ENCODE measurements at regions not wholly inside any gene's neighbourhood (a gene's known extent, or its start where the extent isn't known, plus 50 kb on each side); places are given as distances from the start of the nearest gene placed in this dataset.

DNA sequence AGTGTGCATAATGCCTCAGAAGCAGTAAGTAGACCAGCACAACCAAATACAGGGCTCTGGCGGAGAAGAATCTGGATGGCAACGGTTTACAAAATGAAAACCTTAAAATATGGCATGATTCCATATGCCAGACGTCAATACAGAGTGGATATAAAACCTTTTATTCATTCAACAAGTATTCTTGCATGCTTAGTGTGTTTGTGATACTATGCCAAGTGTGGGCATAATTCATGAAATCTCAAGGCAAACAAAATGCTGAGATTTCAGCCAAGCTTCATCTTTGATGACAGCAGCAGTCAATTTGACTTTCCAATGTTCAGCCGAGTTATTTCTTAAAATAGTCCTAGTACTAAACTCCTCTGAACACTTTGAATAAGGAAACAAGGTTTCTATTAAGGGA lies 119.4 kb downstream of the CD24 start:
- peaks cover 29 to 35% of the 10 kb centered on the region in 2 experiments for H3K9me3 Mint-ChIP-seq
- no peak overlapping the region for H3K9ac ChIP-seq (ENCODE audit: extremely low read depth, insufficient read length, low read length)
- H2BK120ac ChIP-seq (ENCODE audit: low read depth, low read length, poor library complexity, severe bottlenecking), result no peak overlapping the region
- H3K36me3 Mint-ChIP-seq (ENCODE audit: insufficient read depth in 1 of 3, low read depth in 3 of 3), result peaks cover 18 to 32% (median 22%) of the 10 kb centered on the region in 3 experiments
- no peak overlapping the region for H2BK12ac ChIP-seq (ENCODE audit: insufficient read length, low read depth, low read length)
- H3K79me2 ChIP-seq (ENCODE audit: insufficient read depth, low read length), result no peaks in the 10 kb centered on the region
- H2AK5ac ChIP-seq (ENCODE audit: insufficient read length, low read length), result no peak overlapping the region
- H2BK15ac ChIP-seq (ENCODE audit: low read depth, low read length), result no peak overlapping the region
- H3K27ac Mint-ChIP-seq, result no peak overlapping the region
- no peaks in the 10 kb centered on the region; the same call in 1 of the 2 replicates for H3K27me3 Mint-ChIP-seq (ENCODE audit: low read depth)
- no peak overlapping the region for H4K91ac ChIP-seq (ENCODE audit: insufficient read length, low read depth, low read length)
- no peak for DNase-seq
- H3K9me3 ChIP-seq (ENCODE audit: control insufficient read depth, low read depth, low read length), result peaks cover 15% of the 10 kb centered on the region
- no peaks in the 10 kb centered on the region for H4K20me1 ChIP-seq (ENCODE audit: control insufficient read depth, insufficient read depth, insufficient read length)
- H3K4ac ChIP-seq (ENCODE audit: low read depth, low read length), result no peak overlapping the region
- H3K4me2 ChIP-seq (ENCODE audit: insufficient read depth, insufficient read length, low read length), result no peak overlapping the region
- H3K27me3 ChIP-seq (ENCODE audit: insufficient read depth, low read length), result no peaks in the 10 kb centered on the region
- H3K14ac ChIP-seq (ENCODE audit: insufficient read depth, low read length), result no peak overlapping the region
- no peak overlapping the region for H2BK5ac ChIP-seq (ENCODE audit: insufficient read length, low read length)
- no peak overlapping the region for H2AFZ ChIP-seq (ENCODE audit: low read length)
- no peak overlapping the region for H3K23ac ChIP-seq (ENCODE audit: insufficient read length, low read depth, low read length)
- TF ChIP-seq, protein P1, sequence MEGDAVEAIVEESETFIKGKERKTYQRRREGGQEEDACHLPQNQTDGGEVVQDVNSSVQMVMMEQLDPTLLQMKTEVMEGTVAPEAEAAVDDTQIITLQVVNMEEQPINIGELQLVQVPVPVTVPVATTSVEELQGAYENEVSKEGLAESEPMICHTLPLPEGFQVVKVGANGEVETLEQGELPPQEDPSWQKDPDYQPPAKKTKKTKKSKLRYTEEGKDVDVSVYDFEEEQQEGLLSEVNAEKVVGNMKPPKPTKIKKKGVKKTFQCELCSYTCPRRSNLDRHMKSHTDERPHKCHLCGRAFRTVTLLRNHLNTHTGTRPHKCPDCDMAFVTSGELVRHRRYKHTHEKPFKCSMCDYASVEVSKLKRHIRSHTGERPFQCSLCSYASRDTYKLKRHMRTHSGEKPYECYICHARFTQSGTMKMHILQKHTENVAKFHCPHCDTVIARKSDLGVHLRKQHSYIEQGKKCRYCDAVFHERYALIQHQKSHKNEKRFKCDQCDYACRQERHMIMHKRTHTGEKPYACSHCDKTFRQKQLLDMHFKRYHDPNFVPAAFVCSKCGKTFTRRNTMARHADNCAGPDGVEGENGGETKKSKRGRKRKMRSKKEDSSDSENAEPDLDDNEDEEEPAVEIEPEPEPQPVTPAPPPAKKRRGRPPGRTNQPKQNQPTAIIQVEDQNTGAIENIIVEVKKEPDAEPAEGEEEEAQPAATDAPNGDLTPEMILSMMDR (conservative IDR thresholded peaks at IDR 0.05), result no peak
- no peak overlapping the region for H3K18ac ChIP-seq (ENCODE audit: insufficient read length, low read depth, low read length)
- no peak overlapping the region for H2BK20ac ChIP-seq (ENCODE audit: low read depth, low read length, poor library complexity, severe bottlenecking)
- no peaks in the 10 kb centered on the region for H3K23me2 ChIP-seq (ENCODE audit: insufficient read length, low read depth, low read length, poor library complexity, severe bottlenecking)
- H4K5ac ChIP-seq (ENCODE audit: insufficient read length, low read depth, low read length), result no peak overlapping the region
- H3T11ph ChIP-seq (ENCODE audit: low read length), result no peak overlapping the region
- no peak overlapping the region for H3K4me3 Mint-ChIP-seq
- H3K4me1 ChIP-seq (ENCODE audit: insufficient read depth, low read length), result no peaks in the 10 kb centered on the region
- no CpG with 5 or more reads among the region's 4 CpGs for WGBS (ENCODE audit: extremely low coverage, insufficient read length, low lambda C conversion rate)
- no peak overlapping the region for H3K56ac ChIP-seq (ENCODE audit: insufficient read length, low read depth, low read length)
- no peak overlapping the region for H4K8ac ChIP-seq (replicated peaks; ENCODE audit: insufficient read length, low read depth, low read length)
- H3K79me1 ChIP-seq (ENCODE audit: insufficient read depth, low read depth, low read length, poor library complexity, severe bottlenecking), result no peaks in the 10 kb centered on the region
- H3K4me1 Mint-ChIP-seq, result peaks cover 5 to 15% of the 10 kb centered on the region in 2 experiments; a peak in 3 of 4 replicates
- no peak overlapping the region for H3K27ac ChIP-seq (ENCODE audit: insufficient read length, low read depth, low read length)

All from H9 (cell line).